Vagina (tissue), 2 donors: ENCODE measurements at regions not wholly inside any gene's neighbourhood (a gene's known extent, or its start where the extent isn't known, plus 50 kb on each side); places are given as distances from the start of the nearest gene placed in this dataset.

Experiments used
- POLR2A ChIP-seq, 2 donors: fragments of 450-650 bp; IDR thresholded peaks; one replicate each; pipeline ENCODE4 v1.6.1; 2017; ENCODE audit warnings: antibody characterized with exemption in 2 of 2, mild to moderate bottlenecking in 2 of 2, moderate library complexity in 2 of 2
- POLR2AphosphoS5 ChIP-seq, 2 donors: sonication (generic); formaldehyde crosslinking; IDR thresholded peaks; one replicate each; pipeline ENCODE4 v1.9.0; 2017; ENCODE audit warnings: antibody characterized with exemption in 2 of 2, mild to moderate bottlenecking in 2 of 2, low read depth in 1 of 2; ENCODE audit not compliant: insufficient read depth in 1 of 2
- TF ChIP-seq, protein P1 (sequence below), 3 experiments: fragments of 450-650 bp in 2 of 3; fragments of 200-600 bp in 1 of 3; sonication (generic) in 1 of 3; IDR thresholded peaks; one replicate each; pipeline ENCODE4 v1.5.1; 2017 to 2019; ENCODE audit warnings: antibody characterized with exemption in 3 of 3, mild to moderate bottlenecking in 2 of 3, moderate library complexity in 2 of 3

DNA sequence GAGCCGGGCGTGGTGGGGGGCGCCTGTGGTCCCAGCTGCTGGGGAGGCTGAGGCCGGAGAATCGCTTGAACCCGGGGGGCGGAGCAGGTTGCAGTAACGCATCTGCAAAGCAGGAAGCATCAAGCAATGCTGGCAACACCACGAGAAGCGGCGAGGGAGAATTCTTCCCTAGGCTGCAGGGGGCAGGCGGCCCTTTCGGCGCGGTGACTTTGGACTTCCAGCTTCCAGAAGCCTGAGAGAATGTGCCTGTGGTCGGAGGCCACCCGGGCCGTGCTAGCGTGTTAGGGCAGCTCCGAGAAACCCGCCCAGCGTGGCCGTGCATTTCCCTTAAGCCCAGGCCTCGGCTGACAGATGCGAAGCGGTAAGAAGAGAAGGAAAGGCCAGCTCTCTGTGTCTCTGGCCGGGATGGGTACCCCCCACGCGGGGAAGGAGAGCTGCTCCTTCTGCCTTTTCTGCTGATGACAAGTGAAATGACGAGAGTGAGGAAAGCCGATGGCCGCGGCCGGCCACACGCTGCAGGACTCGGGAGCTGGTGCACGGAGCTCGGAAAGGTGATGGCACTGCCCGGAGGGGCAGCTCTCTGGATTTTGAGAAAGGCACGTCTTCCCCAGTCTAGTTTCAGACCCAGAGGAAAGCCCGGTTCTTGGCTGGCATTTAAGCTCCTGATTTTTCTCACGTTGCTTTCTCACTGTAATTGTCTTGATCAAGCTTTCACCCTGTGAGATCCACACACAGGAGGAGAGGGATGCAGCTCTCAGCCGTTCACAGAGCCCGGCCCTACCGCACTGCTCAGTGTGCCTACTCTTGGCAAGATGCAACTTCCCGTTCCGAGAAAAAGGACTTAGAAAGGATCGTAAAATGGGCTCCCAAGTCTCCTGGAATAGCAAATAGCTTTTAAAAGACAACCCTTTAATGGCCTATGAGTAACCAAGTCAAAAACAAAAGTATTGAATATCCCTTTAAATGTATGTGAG lies 68.3 kb upstream of the EXOC2 start:
- TF ChIP-seq POLR2A (IDR thresholded peaks at IDR 0.05) (no peak), POLR2AphosphoS5 (IDR thresholded peaks at IDR 0.05; ENCODE audit: insufficient read depth in 1 of 2, low read depth in 1 of 2) (no peak)
- TF ChIP-seq, protein P1, sequence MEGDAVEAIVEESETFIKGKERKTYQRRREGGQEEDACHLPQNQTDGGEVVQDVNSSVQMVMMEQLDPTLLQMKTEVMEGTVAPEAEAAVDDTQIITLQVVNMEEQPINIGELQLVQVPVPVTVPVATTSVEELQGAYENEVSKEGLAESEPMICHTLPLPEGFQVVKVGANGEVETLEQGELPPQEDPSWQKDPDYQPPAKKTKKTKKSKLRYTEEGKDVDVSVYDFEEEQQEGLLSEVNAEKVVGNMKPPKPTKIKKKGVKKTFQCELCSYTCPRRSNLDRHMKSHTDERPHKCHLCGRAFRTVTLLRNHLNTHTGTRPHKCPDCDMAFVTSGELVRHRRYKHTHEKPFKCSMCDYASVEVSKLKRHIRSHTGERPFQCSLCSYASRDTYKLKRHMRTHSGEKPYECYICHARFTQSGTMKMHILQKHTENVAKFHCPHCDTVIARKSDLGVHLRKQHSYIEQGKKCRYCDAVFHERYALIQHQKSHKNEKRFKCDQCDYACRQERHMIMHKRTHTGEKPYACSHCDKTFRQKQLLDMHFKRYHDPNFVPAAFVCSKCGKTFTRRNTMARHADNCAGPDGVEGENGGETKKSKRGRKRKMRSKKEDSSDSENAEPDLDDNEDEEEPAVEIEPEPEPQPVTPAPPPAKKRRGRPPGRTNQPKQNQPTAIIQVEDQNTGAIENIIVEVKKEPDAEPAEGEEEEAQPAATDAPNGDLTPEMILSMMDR (IDR thresholded peaks at IDR 0.05), result no peak
